ENCODE measurements at regions not wholly inside any gene's neighbourhood (a gene's known extent, or its start where the extent isn't known, plus 50 kb on each side); places are given as distances from the start of the nearest gene placed in this dataset.

- TF ChIP-seq CTCF (IDR thresholded peaks at IDR 0.05) (no peak), POLR2AphosphoS5 (IDR thresholded peaks at IDR 0.05) (no peak), POLR2A (IDR thresholded peaks at IDR 0.05) (no peak)
Observed at GRCh38 chr12:78321696-78322095, 491.0 kb downstream of the NAV3 start.

Data from prostate gland (tissue), 2 donors.